Smooth muscle cell (in vitro differentiated cells): ENCODE measurements at regions not wholly inside any gene's neighbourhood (a gene's known extent, or its start where the extent isn't known, plus 50 kb on each side); places are given as distances from the start of the nearest gene placed in this dataset.

Experiments used
- DNase-seq: peaks from one replicate; lab custom pipeline; 2025; ENCODE audit not compliant: unreplicated experiment; lab: John Stamatoyannopoulos, UW
- H2AFZ ChIP-seq: fragments of 200-600 bp; sonication (generic); 2 replicates; pipeline ENCODE4 v1.6.0; 2016; ENCODE audit warnings: antibody characterized with exemption, low read depth, mild to moderate bottlenecking
- H3F3A ChIP-seq: fragments of 200-600 bp; sonication (generic); 2 replicates; pipeline ENCODE4 v1.6.0; 2017; ENCODE audit warnings: antibody characterized with exemption, low read depth
- H3K27ac ChIP-seq: fragments of 200-600 bp; sonication (generic); 2 replicates; pipeline ENCODE4 v1.5.1; 2016; ENCODE audit warnings: low read depth, mild to moderate bottlenecking
- H3K27me3 ChIP-seq: fragments of 200-600 bp; sonication (generic); 2 replicates; pipeline ENCODE4 v1.6.1; 2016; ENCODE audit warnings: low read depth, mild to moderate bottlenecking
- H3K36me3 ChIP-seq: fragments of 200-600 bp; sonication (generic); 2 replicates; pipeline ENCODE4 v1.5.1; 2016; ENCODE audit warnings: low read depth
- H3K4me1 ChIP-seq: fragments of 200-600 bp; sonication (generic); 2 replicates; pipeline ENCODE4 v1.5.1; 2016; ENCODE audit warnings: low read depth
- H3K4me2 ChIP-seq: fragments of 200-600 bp; sonication (generic); 2 replicates; pipeline ENCODE4 v1.6.0; 2016; ENCODE audit warnings: mild to moderate bottlenecking
- H3K4me3 ChIP-seq: fragments of 200-600 bp; sonication (generic); 2 replicates; pipeline ENCODE4 v1.5.1; 2016; ENCODE audit warnings: mild to moderate bottlenecking
- H3K79me2 ChIP-seq: fragments of 200-600 bp; sonication (generic); 2 replicates; pipeline ENCODE4 v1.6.0; 2016; ENCODE audit warnings: low read depth, mild to moderate bottlenecking
- H3K9ac ChIP-seq: fragments of 200-600 bp; sonication (generic); 2 replicates; pipeline ENCODE4 v1.6.0; 2016; ENCODE audit warnings: low read depth
- H3K9me3 ChIP-seq: fragments of 200-600 bp; sonication (generic); replicated peaks from 2 replicates; pipeline ENCODE4 v1.5.1; 2016; ENCODE audit warnings: low read depth
- H4K20me1 ChIP-seq: fragments of 200-600 bp; sonication (generic); 2 replicates; pipeline ENCODE4 v1.6.0; 2016; ENCODE audit warnings: low read depth
- CTCF ChIP-seq: fragments of 200-600 bp; sonication (generic); IDR thresholded peaks from 2 replicates; pipeline ENCODE4 v1.5.1; 2017; ENCODE audit warnings: borderline replicate concordance, mild to moderate bottlenecking, antibody characterized with exemption; ENCODE audit not compliant: insufficient read depth, poor library complexity, severe bottlenecking
- WGBS: methylation state at CpG from one replicate; pipeline ENCODE4 v1.1.7; 2016; ENCODE audit warnings: low lambda C conversion rate; 5-methylcytosine and 5-hydroxymethylcytosine counted together

- no peaks in the 10 kb centered on the region for H3K36me3 ChIP-seq
- no peak overlapping the region for H3K4me3 ChIP-seq
- H4K20me1 ChIP-seq: no peaks in the 10 kb centered on the region
- H3K27ac ChIP-seq: no peak overlapping the region
- H3F3A ChIP-seq: no peaks in the 10 kb centered on the region
- no peak overlapping the region for H3K9ac ChIP-seq
- peaks cover 10% of the 10 kb centered on the region for H3K4me1 ChIP-seq
- H2AFZ ChIP-seq: no peak overlapping the region
- no peak overlapping the region for H3K4me2 ChIP-seq
- peaks cover 5% of the 10 kb centered on the region for H3K27me3 ChIP-seq
- DNase-seq: no peak
- TF ChIP-seq CTCF: no peak
- H3K9me3 ChIP-seq: no peaks in the 10 kb centered on the region
- H3K79me2 ChIP-seq: no peaks in the 10 kb centered on the region
- 21% methylated on average over 19 of the region's 19 CpGs for WGBS
These were observed 223.9 kb upstream of the PPP2R2D start for GRCh38 chr10:131676800-131677421.

GRCh38 chr10:131677671-131678070 lies 223.1 kb upstream of the PPP2R2D start:
- Histone ChIP-seq H3K27ac (no peak overlapping the region), H4K20me1 (no peaks in the 10 kb centered on the region), H3K4me2 (no peak overlapping the region), H3K79me2 (no peaks in the 10 kb centered on the region), H3K4me3 (no peak overlapping the region), H3K36me3 (no peaks in the 10 kb centered on the region), H3F3A (no peaks in the 10 kb centered on the region), H3K4me1 (peaks cover 10% of the 10 kb centered on the region), H2AFZ (no peak overlapping the region), H3K9ac (no peak overlapping the region), H3K27me3 (peaks cover 5% of the 10 kb centered on the region), H3K9me3 (no peaks in the 10 kb centered on the region)
- no peak for TF ChIP-seq CTCF
- whole genome bisulfite sequencing: 82% methylated on average over 8 of the region's 8 CpGs
- no peak for DNase-seq

GRCh38 chr10:131678171-131678570 lies 222.6 kb upstream of the PPP2R2D start:
- no peak for TF ChIP-seq CTCF
- Histone ChIP-seq H3K36me3 (no peaks in the 10 kb centered on the region), H3K4me3 (no peak overlapping the region), H2AFZ (no peak overlapping the region), H3F3A (no peaks in the 10 kb centered on the region), H3K27me3 (peaks cover 5% of the 10 kb centered on the region), H3K27ac (no peak overlapping the region), H3K79me2 (no peaks in the 10 kb centered on the region), H3K9me3 (no peaks in the 10 kb centered on the region), H3K4me2 (no peak overlapping the region), H3K9ac (no peak overlapping the region), H4K20me1 (no peaks in the 10 kb centered on the region), H3K4me1 (peaks cover 10% of the 10 kb centered on the region)
- DNase-seq: no peak
- 90% methylated on average over 15 of the region's 18 CpGs for WGBS

- H3K9me3 ChIP-seq: no peaks in the 10 kb centered on the region
- WGBS: 90% methylated on average over 7 of the region's 7 CpGs
- no peaks in the 10 kb centered on the region for H3K79me2 ChIP-seq
- no peak overlapping the region for H3K4me2 ChIP-seq
- H3K27ac ChIP-seq: no peak overlapping the region
- H3K36me3 ChIP-seq: no peaks in the 10 kb centered on the region
- H2AFZ ChIP-seq: no peak overlapping the region
- H3K4me1 ChIP-seq: peaks cover 10% of the 10 kb centered on the region
- H3K4me3 ChIP-seq: no peak overlapping the region
- DNase-seq: no peak
- peaks cover 5% of the 10 kb centered on the region for H3K27me3 ChIP-seq
- no peak overlapping the region for H3K9ac ChIP-seq
- H4K20me1 ChIP-seq: no peaks in the 10 kb centered on the region
- TF ChIP-seq CTCF: no peak
- no peaks in the 10 kb centered on the region for H3F3A ChIP-seq
These were observed 222.2 kb upstream of the PPP2R2D start for GRCh38 chr10:131678613-131679012.
